Suprapubic skin (tissue), 4 donors: ENCODE measurements at regions not wholly inside any gene's neighbourhood (a gene's known extent, or its start where the extent isn't known, plus 50 kb on each side); places are given as distances from the start of the nearest gene placed in this dataset.

ENCODE experiments used
- DNase-seq, 2 donors: peaks; one replicate each; pipeline ENCODE4 v3.0.0-alpha.2; 2019; ENCODE audit warnings: low spot score in 2 of 2
- H3K27ac ChIP-seq: fragments of 200-600 bp; sonication (generic); one replicate; pipeline ENCODE4 v1.5.1; 2019
- H3K27me3 ChIP-seq: fragments of 200-600 bp; sonication (generic); one replicate; pipeline ENCODE4 v1.5.1; 2019
- H3K36me3 ChIP-seq: fragments of 200-600 bp; sonication (generic); one replicate; pipeline ENCODE4 v1.5.1; 2019
- H3K4me1 ChIP-seq: fragments of 200-600 bp; sonication (generic); one replicate; pipeline ENCODE4 v1.5.1; 2019
- H3K4me3 ChIP-seq: fragments of 200-600 bp; sonication (generic); one replicate; pipeline ENCODE4 v1.5.1; 2019; ENCODE audit warnings: mild to moderate bottlenecking
- H3K9me3 ChIP-seq: fragments of 200-600 bp; sonication (generic); one replicate; pipeline ENCODE4 v1.5.1; 2019
- CTCF ChIP-seq, 2 donors: fragments of 200-600 bp in 1 of 2; fragments of 450-650 bp in 1 of 2; sonication (generic) in 1 of 2; IDR thresholded peaks; one replicate each; pipeline ENCODE4 v1.5.1; 2016 to 2019; ENCODE audit warnings: antibody characterized with exemption in 2 of 2, mild to moderate bottlenecking in 1 of 2, moderate library complexity in 1 of 2
- EP300 ChIP-seq: sonication (generic); formaldehyde crosslinking; IDR thresholded peaks from one replicate; pipeline ENCODE4 v1.6.1; 2017; ENCODE audit warnings: antibody characterized with exemption
- POLR2A ChIP-seq, 2 donors: fragments of 450-650 bp; IDR thresholded peaks; one replicate each; pipeline ENCODE4 v1.6.1; 2017; ENCODE audit warnings: antibody characterized with exemption in 2 of 2, mild to moderate bottlenecking in 2 of 2, moderate library complexity in 2 of 2
- POLR2AphosphoS5 ChIP-seq, 3 donors: sonication (generic); formaldehyde crosslinking; IDR thresholded peaks; one replicate each; pipeline ENCODE4 v1.6.1; 2017; ENCODE audit warnings: antibody characterized with exemption in 3 of 3
- WGBS: methylation state at CpG from one replicate; pipeline ENCODE4 v1.1.5; 2018; 5-methylcytosine and 5-hydroxymethylcytosine counted together

- H3K4me3 ChIP-seq, result no peak overlapping the region
- H3K9me3 ChIP-seq, result no peaks in the 10 kb centered on the region
- WGBS, result 77% methylated on average over 3 of the region's 3 CpGs
- no peaks in the 10 kb centered on the region for H3K27me3 ChIP-seq
- no peak overlapping the region for H3K27ac ChIP-seq
- H3K4me1 ChIP-seq, result no peaks in the 10 kb centered on the region
- no peaks in the 10 kb centered on the region for H3K36me3 ChIP-seq
- no peak for DNase-seq
- TF ChIP-seq CTCF (IDR thresholded peaks at IDR 0.05) (no peak), EP300 (no peak), POLR2A (IDR thresholded peaks at IDR 0.05) (no peak), POLR2AphosphoS5 (IDR thresholded peaks at IDR 0.05) (no peak)
Measured at GRCh38 chrX:11913001-11913400, 155.0 kb downstream of the MSL3 start.

GRCh38 chrX:11929476-11929875 is 171.4 kb downstream of the MSL3 start:
- 66% methylated on average over 5 of the region's 5 CpGs for WGBS
- no peak for TF ChIP-seq CTCF (IDR thresholded peaks at IDR 0.05)
- no peak for TF ChIP-seq EP300
- no peak for TF ChIP-seq POLR2AphosphoS5 (IDR thresholded peaks at IDR 0.05)
- no peak for TF ChIP-seq POLR2A (IDR thresholded peaks at IDR 0.05)
- H3K4me3 ChIP-seq, result no peak overlapping the region

GRCh38 chrX:11932423-11932822 is 174.4 kb downstream of the MSL3 start:
- Histone ChIP-seq H3K27ac (no peak overlapping the region), H3K9me3 (no peaks in the 10 kb centered on the region), H3K4me3 (no peak overlapping the region), H3K4me1 (no peaks in the 10 kb centered on the region), H3K27me3 (no peaks in the 10 kb centered on the region), H3K36me3 (no peaks in the 10 kb centered on the region)
- WGBS, result 52% methylated on average over 1 of the region's 1 CpG
- TF ChIP-seq POLR2AphosphoS5 (IDR thresholded peaks at IDR 0.05), result no peak
- TF ChIP-seq POLR2A (IDR thresholded peaks at IDR 0.05), result no peak
- no peak for TF ChIP-seq EP300
- no peak for TF ChIP-seq CTCF (IDR thresholded peaks at IDR 0.05)
- DNase-seq, result no peak

More at GRCh38 chrX:11929476-11929875, 171.4 kb downstream of the MSL3 start:
- Histone ChIP-seq H3K4me1 (no peaks in the 10 kb centered on the region), H3K27me3 (no peaks in the 10 kb centered on the region), H3K9me3 (no peaks in the 10 kb centered on the region), H3K36me3 (no peaks in the 10 kb centered on the region), H3K27ac (no peak overlapping the region)
- DNase-seq, result no peak

GRCh38 chrX:11934089-11934488 is 176.1 kb downstream of the MSL3 start:
- Histone ChIP-seq H3K4me3 (no peak overlapping the region), H3K4me1 (no peaks in the 10 kb centered on the region), H3K36me3 (no peaks in the 10 kb centered on the region), H3K27ac (no peak overlapping the region), H3K27me3 (no peaks in the 10 kb centered on the region), H3K9me3 (no peaks in the 10 kb centered on the region)
- DNase-seq, result no peak
- TF ChIP-seq POLR2AphosphoS5 (IDR thresholded peaks at IDR 0.05) (no peak), POLR2A (IDR thresholded peaks at IDR 0.05) (no peak), CTCF (IDR thresholded peaks at IDR 0.05) (no peak), EP300 (no peak)
- WGBS, result 69% methylated on average over 1 of the region's 1 CpG

- H3K27ac ChIP-seq, result no peak overlapping the region
- no peaks in the 10 kb centered on the region for H3K4me1 ChIP-seq
- WGBS, result 64% methylated on average over 5 of the region's 5 CpGs
- H3K36me3 ChIP-seq, result no peaks in the 10 kb centered on the region
- no peak overlapping the region for H3K4me3 ChIP-seq
- no peaks in the 10 kb centered on the region for H3K9me3 ChIP-seq
- no peak for TF ChIP-seq POLR2AphosphoS5 (IDR thresholded peaks at IDR 0.05)
- TF ChIP-seq POLR2A (IDR thresholded peaks at IDR 0.05), result no peak
- TF ChIP-seq CTCF (IDR thresholded peaks at IDR 0.05), result no peak
- TF ChIP-seq EP300, result no peak
- H3K27me3 ChIP-seq, result no peaks in the 10 kb centered on the region
- DNase-seq, result no peak
Measured at GRCh38 chrX:11941571-11941970, 183.5 kb downstream of the MSL3 start.
